Naive thymus-derived CD4-positive, alpha-beta T cell (primary cell): ENCODE measurements at regions not wholly inside any gene's neighbourhood (a gene's known extent, or its start where the extent isn't known, plus 50 kb on each side); places are given as distances from the start of the nearest gene placed in this dataset.

Experiments used
- ATAC-seq: fragments of 150-1000 bp; cut with Tn5 transposase; 2 replicates; pipeline ENCODE4 v1.10.0; 2021; ENCODE audit warnings: mild to moderate bottlenecking, moderate library complexity
- CTCF ChIA-PET: fragments of 350-600 bp; sonication (Branson Sonifier 250); formaldehyde crosslinking; loops from one replicate; lab custom pipeline; 2021; ENCODE audit warnings: antibody characterized with exemption; lab: Charles Lee
- POLR2A ChIA-PET: fragments of 350-600 bp; sonication (Branson Sonifier 250); formaldehyde crosslinking; loops from one replicate; lab custom pipeline; 2021; ENCODE audit warnings: antibody characterized with exemption, inconsistent platforms; lab: Charles Lee
- DNase-seq, 9 donors: peaks; one replicate each; pipeline versions ENCODE4 v3.0.0 to v3.0.0-alpha.2; 2020 to 2022; ENCODE audit warnings: mixed read lengths in 1 of 9
- H3K27ac ChIP-seq: one replicate; pipeline ENCODE4 v1.7.0; 2013; ENCODE audit warnings: mild to moderate bottlenecking, low read depth, low read length, moderate library complexity
- H3K27me3 ChIP-seq, 2 donors: one replicate each; pipeline ENCODE4 v1.7.0; 2013; ENCODE audit warnings: low read length in 2 of 2, mild to moderate bottlenecking in 2 of 2, moderate library complexity in 2 of 2; ENCODE audit not compliant: control insufficient read depth in 2 of 2, insufficient read depth in 2 of 2
- H3K36me3 ChIP-seq, 3 experiments: 1 replicate in 2 of 3; 2 replicates in 1 of 3; pipeline ENCODE4 v1.7.0; 2013; ENCODE audit warnings: low read length in 3 of 3, mild to moderate bottlenecking in 3 of 3, moderate library complexity in 1 of 3; ENCODE audit not compliant: insufficient read depth in 3 of 3, control insufficient read depth in 2 of 3
- H3K4me1 ChIP-seq, 2 donors: one replicate each; pipeline ENCODE4 v1.7.0; 2013; ENCODE audit warnings: low read length in 2 of 2, mild to moderate bottlenecking in 2 of 2, moderate library complexity in 1 of 2; ENCODE audit not compliant: control insufficient read depth in 2 of 2, insufficient read depth in 2 of 2
- H3K4me3 ChIP-seq: 2 replicates; pipeline ENCODE4 v1.7.0; 2013; ENCODE audit warnings: mild to moderate bottlenecking, low read length
- H3K9me3 ChIP-seq, 3 experiments: 1 replicate in 2 of 3; 2 replicates in 1 of 3; pipeline ENCODE4 v1.7.0; 2013; ENCODE audit warnings: low read length in 3 of 3; ENCODE audit not compliant: control insufficient read depth in 2 of 3
- H3K27ac Mint-ChIP-seq, 9 donors: one replicate each; pipeline ENCODE4 v1.8.0; 2020 to 2022; ENCODE audit warnings: mixed read lengths in 9 of 9, mild to moderate bottlenecking in 8 of 9, moderate library complexity in 5 of 9, inconsistent platforms in 2 of 9
- H3K27me3 Mint-ChIP-seq, 5 donors: one replicate each; pipeline ENCODE4 v1.8.0; 2021 to 2022; ENCODE audit warnings: mixed read lengths in 5 of 5, mild to moderate bottlenecking in 1 of 5
- H3K36me3 Mint-ChIP-seq, 5 donors: one replicate each; pipeline ENCODE4 v1.8.0; 2020 to 2022; ENCODE audit warnings: mixed read lengths in 5 of 5, mild to moderate bottlenecking in 3 of 5, inconsistent platforms in 1 of 5
- H3K4me1 Mint-ChIP-seq, 7 donors: one replicate each; pipeline ENCODE4 v1.8.0; 2020 to 2022; ENCODE audit warnings: mixed read lengths in 7 of 7, mild to moderate bottlenecking in 3 of 7, inconsistent platforms in 1 of 7
- H3K4me3 Mint-ChIP-seq, 10 donors: one replicate each; pipeline ENCODE4 v1.8.0; 2020 to 2022; ENCODE audit warnings: mild to moderate bottlenecking in 10 of 10, mixed read lengths in 10 of 10, moderate library complexity in 6 of 10, inconsistent platforms in 2 of 10
- H3K9me3 Mint-ChIP-seq, 11 donors: one replicate each; pipeline ENCODE4 v1.8.0; 2020 to 2022; ENCODE audit warnings: mixed read lengths in 11 of 11, mild to moderate bottlenecking in 4 of 11, inconsistent platforms in 1 of 11, moderate library complexity in 1 of 11
- intact Hi-C, 2 donors: fragments of 100-400 bp; cut with micrococcal nuclease; formaldehyde crosslinking; loops; one replicate each; pipeline ENCODE4 v1.15.1; 2023

DNA sequence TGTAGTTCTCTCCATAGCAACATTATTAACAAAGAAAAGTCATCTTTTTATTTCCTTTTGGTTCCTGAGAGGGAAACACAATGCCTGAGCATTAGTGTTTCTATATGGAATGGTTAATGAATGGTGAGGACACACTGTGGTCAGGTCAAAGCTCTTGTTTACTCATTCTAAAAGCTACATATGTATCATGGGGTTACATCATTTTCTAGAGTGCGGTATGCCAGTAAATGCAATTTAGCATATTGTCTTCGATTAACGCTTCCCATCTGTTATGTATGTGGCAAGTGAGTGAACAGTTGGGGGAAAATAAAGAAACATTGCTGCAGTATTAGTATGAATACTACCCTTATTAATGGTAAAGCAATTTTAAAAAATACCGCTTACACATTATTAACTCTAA lies 1152.2 kb upstream of the SPRY2 start:
- Mint-ChIP-seq H3K27me3 (no peaks in the 10 kb centered on the region), H3K4me1 (no peaks in the 10 kb centered on the region), H3K36me3 (no peaks in the 10 kb centered on the region), H3K27ac (no peak overlapping the region), H3K4me3 (no peak overlapping the region), H3K9me3 (peaks cover 5 to 31% (median 7%) of the 10 kb centered on the region in 11 donors)
- Histone ChIP-seq H3K4me1 (no peaks in the 10 kb centered on the region), H3K36me3 (no peaks in the 10 kb centered on the region), H3K4me3 (no peak overlapping the region), H3K27me3 (no peaks in the 10 kb centered on the region), H3K9me3 (no peaks in the 10 kb centered on the region), H3K27ac (no peak overlapping the region)
- intact Hi-C loops = no loop called here
- ChIA-PET POLR2A (no interaction called here), CTCF (no interaction called here)
- DNase-seq (no peak), ATAC-seq (no peak)

GRCh38 chr13:81492449-81492848 lies 1151.5 kb upstream of the SPRY2 start:
- ATAC-seq (no peak), DNase-seq (no peak)
- no peak overlapping the region for H3K27ac Mint-ChIP-seq
- no peaks in the 10 kb centered on the region for H3K4me1 ChIP-seq
- intact Hi-C loops = no loop called here
- no peaks in the 10 kb centered on the region for H3K9me3 ChIP-seq
- H3K4me3 ChIP-seq = no peak overlapping the region
- no peaks in the 10 kb centered on the region for H3K36me3 ChIP-seq
- no peaks in the 10 kb centered on the region for H3K4me1 Mint-ChIP-seq
- CTCF ChIA-PET = no interaction called here
- no peaks in the 10 kb centered on the region for H3K36me3 Mint-ChIP-seq
- H3K27ac ChIP-seq = no peak overlapping the region
- H3K9me3 Mint-ChIP-seq = peaks cover 2 to 26% (median 7%) of the 10 kb centered on the region in 11 donors
- H3K27me3 Mint-ChIP-seq = no peaks in the 10 kb centered on the region
- no peak overlapping the region for H3K4me3 Mint-ChIP-seq
- no peaks in the 10 kb centered on the region for H3K27me3 ChIP-seq
- POLR2A ChIA-PET = no interaction called here

- H3K4me1 Mint-ChIP-seq = no peaks in the 10 kb centered on the region
- H3K4me3 Mint-ChIP-seq = no peak overlapping the region
- H3K36me3 ChIP-seq = no peaks in the 10 kb centered on the region
- POLR2A ChIA-PET = no interaction called here
- H3K9me3 Mint-ChIP-seq = peaks cover under 1 to 8% (median 3%) of the 10 kb centered on the region in 11 donors
- intact Hi-C loops = no loop called here
- CTCF ChIA-PET = no interaction called here
- H3K27ac Mint-ChIP-seq = no peak overlapping the region
- no peak for ATAC-seq
- DNase-seq = no peak
- no peak overlapping the region for H3K4me3 ChIP-seq
- H3K27me3 Mint-ChIP-seq = no peaks in the 10 kb centered on the region
- no peaks in the 10 kb centered on the region for H3K4me1 ChIP-seq
- no peaks in the 10 kb centered on the region for H3K9me3 ChIP-seq
- no peak overlapping the region for H3K27ac ChIP-seq
- no peaks in the 10 kb centered on the region for H3K27me3 ChIP-seq
- H3K36me3 Mint-ChIP-seq = no peaks in the 10 kb centered on the region
Measured at GRCh38 chr13:81488021-81488420, 1147.1 kb upstream of the SPRY2 start.

- Histone ChIP-seq H3K27me3 (no peaks in the 10 kb centered on the region), H3K27ac (no peak overlapping the region), H3K9me3 (no peaks in the 10 kb centered on the region), H3K4me1 (no peaks in the 10 kb centered on the region), H3K36me3 (no peaks in the 10 kb centered on the region), H3K4me3 (no peak overlapping the region)
- Mint-ChIP-seq H3K36me3 (no peaks in the 10 kb centered on the region), H3K9me3 (peaks cover 0 to 9% (median 4%) of the 10 kb centered on the region in 11 donors), H3K27ac (no peak overlapping the region), H3K27me3 (no peaks in the 10 kb centered on the region), H3K4me3 (no peak overlapping the region), H3K4me1 (no peaks in the 10 kb centered on the region)
- POLR2A ChIA-PET = no interaction called here
- no peak for DNase-seq
- intact Hi-C loops = no loop called here
- CTCF ChIA-PET = no interaction called here
- ATAC-seq = no peak
Measured at GRCh38 chr13:81487151-81487550, 1146.2 kb upstream of the SPRY2 start.

DNA sequence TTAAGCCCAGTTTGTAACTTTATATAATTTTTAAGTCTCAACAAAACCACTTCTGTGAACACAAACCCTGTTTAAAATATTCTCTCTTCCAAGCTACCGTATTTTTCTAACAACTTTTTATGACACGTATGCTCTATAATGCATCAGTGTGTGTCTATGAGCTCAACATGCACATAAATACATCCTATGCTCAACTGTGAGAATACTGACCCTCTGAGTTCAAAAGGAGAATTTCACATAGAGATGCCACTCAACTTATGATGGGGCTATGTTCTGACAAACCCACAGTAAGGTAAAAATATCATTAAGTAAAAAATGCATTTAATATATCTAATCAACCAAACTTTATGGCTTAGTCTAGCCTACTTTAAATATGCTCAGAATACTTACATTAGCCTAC lies 1139.7 kb upstream of the SPRY2 start:
- ChIA-PET POLR2A (interaction anchor here (0.6 kb wide), 1 partner anchor 128 kb away, joined by 3 read pairs; no protein-coding TSS in a partner anchor), CTCF (no interaction called here)

GRCh38 chr13:81473366-81473899 lies 1132.5 kb upstream of the SPRY2 start:
- no peak for ATAC-seq
- Histone ChIP-seq H3K27me3 (no peaks in the 10 kb centered on the region), H3K4me1 (no peaks in the 10 kb centered on the region), H3K36me3 (no peaks in the 10 kb centered on the region), H3K4me3 (no peak overlapping the region), H3K9me3 (no peaks in the 10 kb centered on the region), H3K27ac (no peak overlapping the region)
- CTCF ChIA-PET = no interaction called here
- intact Hi-C loops = no loop called here
- H3K27me3 Mint-ChIP-seq = no peaks in the 10 kb centered on the region
- POLR2A ChIA-PET = no interaction called here
- H3K27ac Mint-ChIP-seq = no peak overlapping the region
- H3K9me3 Mint-ChIP-seq = peaks cover 0 to 23% (median 6%) of the 10 kb centered on the region in 11 donors
- H3K4me3 Mint-ChIP-seq = no peak overlapping the region
- no peak for DNase-seq
- no peaks in the 10 kb centered on the region for H3K36me3 Mint-ChIP-seq
- H3K4me1 Mint-ChIP-seq = no peaks in the 10 kb centered on the region

More for the DNA sequence above, 1139.7 kb upstream of the SPRY2 start:
- no peak overlapping the region for H3K4me3 ChIP-seq
- no peak overlapping the region for H3K27ac Mint-ChIP-seq
- intact Hi-C loops = no loop called here
- H3K4me3 Mint-ChIP-seq = no peak overlapping the region
- no peak for DNase-seq
- ATAC-seq = no peak
- no peaks in the 10 kb centered on the region for H3K36me3 ChIP-seq
- no peaks in the 10 kb centered on the region for H3K27me3 ChIP-seq
- no peaks in the 10 kb centered on the region for H3K4me1 ChIP-seq
- H3K4me1 Mint-ChIP-seq = no peaks in the 10 kb centered on the region
- H3K27ac ChIP-seq = no peak overlapping the region
- H3K27me3 Mint-ChIP-seq = no peaks in the 10 kb centered on the region
- H3K36me3 Mint-ChIP-seq = no peaks in the 10 kb centered on the region
- no peaks in the 10 kb centered on the region for H3K9me3 ChIP-seq
- H3K9me3 Mint-ChIP-seq = peaks cover 0 to 16% (median 4%) of the 10 kb centered on the region in 11 donors

DNA sequence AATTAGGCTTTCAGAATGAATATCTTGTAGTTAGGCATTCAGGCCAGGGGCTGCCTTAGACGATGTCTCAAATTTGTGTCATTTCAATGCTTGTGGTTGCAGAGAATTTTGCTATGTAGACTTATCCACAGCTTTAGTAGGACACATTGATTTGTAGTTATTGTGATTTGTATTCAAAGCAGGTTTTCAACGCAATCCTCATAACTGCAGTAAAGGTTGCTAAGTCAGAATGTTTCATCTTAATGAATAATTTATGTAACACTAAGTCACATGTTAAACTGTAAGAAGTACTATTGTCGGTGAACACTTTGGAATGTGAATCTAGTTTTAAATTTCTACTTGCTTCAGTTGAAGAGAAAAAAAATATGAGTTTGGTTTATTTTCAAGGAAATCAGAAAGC lies 1117.2 kb upstream of the SPRY2 start:
- Mint-ChIP-seq H3K4me1 (no peaks in the 10 kb centered on the region), H3K27ac (no peak overlapping the region), H3K36me3 (peaks cover 0 to 2% (median 0%) of the 10 kb centered on the region in 5 donors), H3K27me3 (no peaks in the 10 kb centered on the region), H3K9me3 (peaks cover 0 to 15% (median 11%) of the 10 kb centered on the region in 11 donors), H3K4me3 (no peak overlapping the region)
- Histone ChIP-seq H3K27me3 (no peaks in the 10 kb centered on the region), H3K4me3 (no peak overlapping the region), H3K27ac (no peak overlapping the region), H3K4me1 (no peaks in the 10 kb centered on the region), H3K36me3 (peaks cover 0 to 3% (median 0%) of the 10 kb centered on the region in 3 experiments), H3K9me3 (no peaks in the 10 kb centered on the region)
- ChIA-PET POLR2A (no interaction called here), CTCF (no interaction called here)
- intact Hi-C loops = no loop called here
- DNase-seq (no peak), ATAC-seq (no peak)
